Ishikawa (cell line): ENCODE measurements at regions not wholly inside any gene's neighbourhood (a gene's known extent, or its start where the extent isn't known, plus 50 kb on each side); places are given as distances from the start of the nearest gene placed in this dataset.

Experiments
- CEBPB ChIP-seq: IDR thresholded peaks from 2 replicates; pipeline ENCODE4 v1.6.1; 2012
- CREB1 ChIP-seq: IDR thresholded peaks from 2 replicates; pipeline ENCODE4 v1.6.1; 2012; ENCODE audit warnings: low read depth
- EGR1 ChIP-seq: IDR thresholded peaks from 2 replicates; pipeline ENCODE4 v1.6.1; 2012
- EP300 ChIP-seq: IDR thresholded peaks from 2 replicates; pipeline ENCODE4 v1.6.1; 2012; ENCODE audit warnings: borderline replicate concordance
- FOXM1 ChIP-seq: IDR thresholded peaks from 2 replicates; pipeline ENCODE4 v1.6.1; 2012; ENCODE audit warnings: low read depth, borderline replicate concordance
- NFIC ChIP-seq: IDR thresholded peaks from 2 replicates; pipeline ENCODE4 v1.6.1; 2012
- RAD21 ChIP-seq: IDR thresholded peaks from 2 replicates; pipeline ENCODE4 v1.6.1; 2012; ENCODE audit warnings: low read depth
- TAF1 ChIP-seq: IDR thresholded peaks from 2 replicates; pipeline ENCODE4 v1.6.1; 2012; ENCODE audit warnings: low read depth, mild to moderate bottlenecking
- TCF12 ChIP-seq: IDR thresholded peaks from 2 replicates; pipeline ENCODE4 v1.6.1; 2012; ENCODE audit warnings: low read depth
- TEAD4 ChIP-seq: IDR thresholded peaks from 2 replicates; pipeline ENCODE4 v1.6.1; 2012
- YY1 ChIP-seq: IDR thresholded peaks from 2 replicates; pipeline ENCODE4 v1.6.1; 2012; ENCODE audit warnings: low read depth
- ZBTB7A ChIP-seq: IDR thresholded peaks from 2 replicates; pipeline ENCODE4 v1.6.1; 2012; ENCODE audit warnings: low read depth
- TF ChIP-seq, protein P1 (sequence below): IDR thresholded peaks from 2 replicates; pipeline ENCODE4 v1.6.1; 2012; ENCODE audit warnings: low read depth, mild to moderate bottlenecking
- TF ChIP-seq, protein P2 (sequence below): IDR thresholded peaks from 2 replicates; pipeline ENCODE4 v1.6.1; 2012
- TF ChIP-seq, protein P3 (sequence below): IDR thresholded peaks from 2 replicates; pipeline ENCODE4 v1.6.1; 2012

DNA sequence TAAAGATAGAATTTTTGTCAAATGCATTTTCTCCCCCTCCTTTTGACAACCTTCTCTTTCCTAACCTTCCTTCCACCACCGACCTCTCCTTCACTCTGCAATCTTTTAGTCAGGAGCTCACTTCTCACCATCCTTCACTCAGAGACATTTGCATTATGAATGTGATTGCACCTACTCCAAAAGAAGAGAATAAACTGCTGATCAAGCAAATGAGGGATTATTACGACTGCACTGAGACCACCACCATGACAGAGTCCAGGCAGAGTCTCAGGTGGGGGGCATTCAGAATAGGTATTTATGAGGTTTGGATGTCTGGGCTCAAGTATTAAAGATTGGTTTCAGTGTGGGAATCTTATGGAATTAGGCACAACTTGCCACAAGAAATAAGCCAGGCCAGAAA, 483.9 kb downstream of the PTH2R start:
- no peak for TF ChIP-seq ZBTB7A
- no peak for TF ChIP-seq EGR1
- no peak for TF ChIP-seq CREB1
- TF ChIP-seq EP300: no peak
- TF ChIP-seq FOXM1: no peak
- TF ChIP-seq, protein P1, sequence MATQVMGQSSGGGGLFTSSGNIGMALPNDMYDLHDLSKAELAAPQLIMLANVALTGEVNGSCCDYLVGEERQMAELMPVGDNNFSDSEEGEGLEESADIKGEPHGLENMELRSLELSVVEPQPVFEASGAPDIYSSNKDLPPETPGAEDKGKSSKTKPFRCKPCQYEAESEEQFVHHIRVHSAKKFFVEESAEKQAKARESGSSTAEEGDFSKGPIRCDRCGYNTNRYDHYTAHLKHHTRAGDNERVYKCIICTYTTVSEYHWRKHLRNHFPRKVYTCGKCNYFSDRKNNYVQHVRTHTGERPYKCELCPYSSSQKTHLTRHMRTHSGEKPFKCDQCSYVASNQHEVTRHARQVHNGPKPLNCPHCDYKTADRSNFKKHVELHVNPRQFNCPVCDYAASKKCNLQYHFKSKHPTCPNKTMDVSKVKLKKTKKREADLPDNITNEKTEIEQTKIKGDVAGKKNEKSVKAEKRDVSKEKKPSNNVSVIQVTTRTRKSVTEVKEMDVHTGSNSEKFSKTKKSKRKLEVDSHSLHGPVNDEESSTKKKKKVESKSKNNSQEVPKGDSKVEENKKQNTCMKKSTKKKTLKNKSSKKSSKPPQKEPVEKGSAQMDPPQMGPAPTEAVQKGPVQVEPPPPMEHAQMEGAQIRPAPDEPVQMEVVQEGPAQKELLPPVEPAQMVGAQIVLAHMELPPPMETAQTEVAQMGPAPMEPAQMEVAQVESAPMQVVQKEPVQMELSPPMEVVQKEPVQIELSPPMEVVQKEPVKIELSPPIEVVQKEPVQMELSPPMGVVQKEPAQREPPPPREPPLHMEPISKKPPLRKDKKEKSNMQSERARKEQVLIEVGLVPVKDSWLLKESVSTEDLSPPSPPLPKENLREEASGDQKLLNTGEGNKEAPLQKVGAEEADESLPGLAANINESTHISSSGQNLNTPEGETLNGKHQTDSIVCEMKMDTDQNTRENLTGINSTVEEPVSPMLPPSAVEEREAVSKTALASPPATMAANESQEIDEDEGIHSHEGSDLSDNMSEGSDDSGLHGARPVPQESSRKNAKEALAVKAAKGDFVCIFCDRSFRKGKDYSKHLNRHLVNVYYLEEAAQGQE: no peak

DNA sequence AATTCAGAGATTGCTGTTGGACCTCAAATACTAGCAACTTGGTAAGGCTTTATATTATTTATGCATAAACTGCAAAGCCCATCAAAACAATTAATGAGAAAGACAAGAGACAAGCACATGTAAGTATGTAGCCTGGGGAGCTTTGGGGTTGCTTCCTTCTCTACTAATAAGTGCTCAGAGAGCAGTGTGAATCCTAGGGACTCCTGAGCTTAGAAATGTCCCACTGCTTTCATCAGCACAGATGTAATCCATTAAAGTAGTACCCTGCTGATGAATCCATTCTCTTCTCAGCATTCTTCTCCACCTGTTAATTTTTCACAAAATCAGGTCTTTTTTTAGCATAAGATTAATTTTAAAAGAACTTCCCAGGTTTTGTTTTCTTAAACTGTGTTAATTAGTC, 485.6 kb downstream of the PTH2R start:
- no peak for TF ChIP-seq CREB1

DNA sequence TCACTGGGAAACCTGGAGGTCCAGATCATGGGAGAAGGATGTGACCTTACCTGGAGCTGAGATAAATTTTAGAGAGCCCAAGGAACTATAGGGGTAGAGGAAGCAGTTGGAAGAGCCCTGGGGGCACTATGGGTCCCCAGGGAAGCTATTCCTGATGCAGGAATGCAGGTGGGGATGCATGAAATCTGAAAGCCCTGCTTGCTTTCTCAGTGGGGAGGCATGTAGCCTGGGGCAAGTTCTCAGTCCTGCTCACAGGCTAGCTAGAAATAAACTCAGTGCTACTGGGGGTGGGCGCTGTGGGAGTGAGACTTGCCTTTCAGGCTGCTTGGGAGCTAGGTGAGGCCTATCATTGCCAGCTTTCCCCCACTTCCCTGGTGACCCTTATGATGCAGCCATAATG, 499.7 kb downstream of the PTH2R start:
- TF ChIP-seq CEBPB: no peak

DNA sequence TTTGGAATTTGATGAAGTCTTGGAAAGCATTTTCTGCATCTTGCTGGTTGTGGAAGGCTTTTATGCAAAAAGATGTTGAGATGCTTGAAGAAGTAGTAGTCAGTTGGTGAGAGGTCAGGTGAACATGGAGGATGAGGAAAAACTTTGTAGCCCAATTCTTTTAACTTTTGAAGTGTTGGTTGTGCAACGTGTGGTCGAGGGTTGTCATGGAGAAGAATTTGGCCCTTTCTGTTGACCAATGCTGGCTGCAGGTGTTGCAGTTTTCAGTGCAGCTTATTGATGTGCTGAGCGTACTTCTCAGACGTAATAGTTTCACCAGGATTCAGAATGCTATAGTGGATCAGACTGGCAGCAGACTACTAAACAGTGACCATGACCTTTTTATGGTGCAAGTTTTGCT, 508.4 kb upstream of the MAP2 start:
- TF ChIP-seq TAF1 (no peak), NFIC (no peak), YY1 (no peak), EGR1 (no peak)

DNA sequence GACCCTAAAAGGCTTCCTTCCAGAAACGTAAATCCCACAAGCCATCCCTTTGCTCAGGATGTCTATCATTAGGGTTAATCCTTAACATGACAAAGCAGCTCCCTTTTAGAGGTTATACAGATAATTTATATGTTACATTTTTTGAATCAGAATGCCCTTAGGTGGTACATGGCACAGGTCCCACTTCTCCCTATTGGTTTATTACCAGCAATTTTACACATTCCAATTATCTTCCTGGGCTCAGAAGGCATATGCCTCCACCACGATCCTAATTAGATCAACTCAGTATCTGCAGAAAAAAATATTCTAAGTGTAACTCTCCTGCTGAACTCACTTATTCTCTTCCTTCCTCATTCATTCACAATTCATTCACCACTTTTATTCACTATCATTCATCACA, 507.0 kb upstream of the MAP2 start:
- no peak for TF ChIP-seq NFIC
- TF ChIP-seq, protein P2, sequence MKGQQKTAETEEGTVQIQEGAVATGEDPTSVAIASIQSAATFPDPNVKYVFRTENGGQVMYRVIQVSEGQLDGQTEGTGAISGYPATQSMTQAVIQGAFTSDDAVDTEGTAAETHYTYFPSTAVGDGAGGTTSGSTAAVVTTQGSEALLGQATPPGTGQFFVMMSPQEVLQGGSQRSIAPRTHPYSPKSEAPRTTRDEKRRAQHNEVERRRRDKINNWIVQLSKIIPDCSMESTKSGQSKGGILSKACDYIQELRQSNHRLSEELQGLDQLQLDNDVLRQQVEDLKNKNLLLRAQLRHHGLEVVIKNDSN: no peak
- no peak for TF ChIP-seq TEAD4
- TF ChIP-seq, protein P3, sequence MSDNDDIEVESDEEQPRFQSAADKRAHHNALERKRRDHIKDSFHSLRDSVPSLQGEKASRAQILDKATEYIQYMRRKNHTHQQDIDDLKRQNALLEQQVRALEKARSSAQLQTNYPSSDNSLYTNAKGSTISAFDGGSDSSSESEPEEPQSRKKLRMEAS: no peak
- no peak for TF ChIP-seq TAF1
- TF ChIP-seq, protein P1: no peak
- no peak for TF ChIP-seq RAD21
- TF ChIP-seq CEBPB: no peak
- no peak for TF ChIP-seq FOXM1
- TF ChIP-seq EP300: no peak
- no peak for TF ChIP-seq EGR1
- no peak for TF ChIP-seq ZBTB7A
- no peak for TF ChIP-seq TCF12
- TF ChIP-seq YY1: no peak
- no peak for TF ChIP-seq CREB1

DNA sequence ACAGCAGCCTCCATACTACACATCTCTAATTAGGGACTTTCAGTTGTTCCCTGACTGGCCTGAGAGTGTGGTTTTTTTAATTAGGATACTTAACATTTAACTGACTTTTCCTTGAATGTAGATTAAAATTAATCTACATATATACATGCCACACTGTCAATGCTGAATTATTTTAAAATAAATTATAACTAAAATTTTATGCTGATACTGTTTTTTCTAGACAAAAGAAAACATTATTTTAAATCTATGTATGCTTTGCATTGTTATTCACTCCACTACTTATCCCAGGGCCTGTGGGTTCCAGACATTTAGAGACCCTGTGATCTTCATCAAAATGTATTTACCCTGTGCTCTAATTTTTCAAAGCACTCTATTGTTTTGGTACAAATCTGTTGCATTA, 496.0 kb upstream of the MAP2 start:
- TF ChIP-seq, protein P3: no peak
- TF ChIP-seq CREB1: no peak
- TF ChIP-seq, protein P1: no peak
- no peak for TF ChIP-seq RAD21
- no peak for TF ChIP-seq FOXM1
- TF ChIP-seq ZBTB7A: no peak
- TF ChIP-seq CEBPB: no peak
- TF ChIP-seq, protein P2: no peak
- no peak for TF ChIP-seq TEAD4
- no peak for TF ChIP-seq TCF12
- no peak for TF ChIP-seq YY1
- no peak for TF ChIP-seq TAF1
- TF ChIP-seq NFIC: no peak
- no peak for TF ChIP-seq EP300
- no peak for TF ChIP-seq EGR1
